ENCODE measurements at regions not wholly inside any gene's neighbourhood (a gene's known extent, or its start where the extent isn't known, plus 50 kb on each side); places are given as distances from the start of the nearest gene placed in this dataset.

- TF ChIP-seq EZH2 (IDR thresholded peaks at IDR 0.05; ENCODE audit: borderline replicate concordance, low read depth, low read length, severe bottlenecking) (no peak), CTCF (IDR thresholded peaks at IDR 0.05; ENCODE audit: borderline replicate concordance, extremely low read depth, low read length, poor library complexity, severe bottlenecking) (no peak)
- H3K4me1 ChIP-seq (ENCODE audit: insufficient read depth, low read length): peaks cover 10% of the 10 kb centered on the region
- H3K79me2 ChIP-seq (ENCODE audit: insufficient read depth, low read length): no peaks in the 10 kb centered on the region
- no peaks in the 10 kb centered on the region for H3K9me3 ChIP-seq (ENCODE audit: insufficient read depth, low read length, severe bottlenecking)
- H4K20me1 ChIP-seq (ENCODE audit: insufficient read depth, low read length): no peaks in the 10 kb centered on the region
- no peaks in the 10 kb centered on the region for H3K27me3 ChIP-seq (ENCODE audit: insufficient read depth, low read length, poor library complexity)
- H3K4me3 ChIP-seq (ENCODE audit: low read depth in 1 of 2, low read length in 2 of 2): no peak overlapping the region
- ATAC-seq (ENCODE audit: insufficient read depth, low read depth): no peak
- H3K27ac ChIP-seq (ENCODE audit: low read length): no peak overlapping the region
- no peaks in the 10 kb centered on the region for H3K36me3 ChIP-seq (ENCODE audit: insufficient read depth, low read length)
- H2AFZ ChIP-seq (ENCODE audit: low read depth, low read length): no peak overlapping the region
- DNase-seq: no peak
- no peak overlapping the region for H3K9ac ChIP-seq (ENCODE audit: low read depth, low read length)
- H3K4me2 ChIP-seq (ENCODE audit: insufficient read depth, low read length): no peak overlapping the region
Observed at GRCh38 chr2:117718048-117718447, 96.4 kb upstream of the DDX18 start.

GRCh38 chr2:117720765-117721164, 93.7 kb upstream of the DDX18 start:
- Histone ChIP-seq H3K27ac (ENCODE audit: low read length) (no peak overlapping the region), H3K79me2 (ENCODE audit: insufficient read depth, low read length) (no peaks in the 10 kb centered on the region), H3K9ac (ENCODE audit: low read depth, low read length) (no peak overlapping the region), H3K27me3 (ENCODE audit: insufficient read depth, low read length, poor library complexity) (peaks cover 3% of the 10 kb centered on the region), H3K4me3 (ENCODE audit: low read depth in 1 of 2, low read length in 2 of 2) (no peak overlapping the region), H3K9me3 (ENCODE audit: insufficient read depth, low read length, severe bottlenecking) (no peaks in the 10 kb centered on the region), H2AFZ (ENCODE audit: low read depth, low read length) (no peak overlapping the region), H3K36me3 (ENCODE audit: insufficient read depth, low read length) (no peaks in the 10 kb centered on the region), H4K20me1 (ENCODE audit: insufficient read depth, low read length) (no peaks in the 10 kb centered on the region), H3K4me2 (ENCODE audit: insufficient read depth, low read length) (no peak overlapping the region), H3K4me1 (ENCODE audit: insufficient read depth, low read length) (peaks cover 10% of the 10 kb centered on the region)
- TF ChIP-seq EZH2 (IDR thresholded peaks at IDR 0.05; ENCODE audit: borderline replicate concordance, low read depth, low read length, severe bottlenecking) (no peak), CTCF (IDR thresholded peaks at IDR 0.05; ENCODE audit: borderline replicate concordance, extremely low read depth, low read length, poor library complexity, severe bottlenecking) (no peak)
- no peak for ATAC-seq (ENCODE audit: insufficient read depth, low read depth)
- DNase-seq: no peak

- Histone ChIP-seq H3K9me3 (ENCODE audit: insufficient read depth, low read length, severe bottlenecking) (no peaks in the 10 kb centered on the region), H3K27me3 (ENCODE audit: insufficient read depth, low read length, poor library complexity) (peaks cover 3% of the 10 kb centered on the region), H3K9ac (ENCODE audit: low read depth, low read length) (no peak overlapping the region), H3K4me1 (ENCODE audit: insufficient read depth, low read length) (peaks cover 10% of the 10 kb centered on the region), H3K4me2 (ENCODE audit: insufficient read depth, low read length) (no peak overlapping the region), H3K4me3 (ENCODE audit: low read depth in 1 of 2, low read length in 2 of 2) (no peak overlapping the region), H3K27ac (ENCODE audit: low read length) (no peak overlapping the region), H4K20me1 (ENCODE audit: insufficient read depth, low read length) (no peaks in the 10 kb centered on the region), H3K79me2 (ENCODE audit: insufficient read depth, low read length) (no peaks in the 10 kb centered on the region), H3K36me3 (ENCODE audit: insufficient read depth, low read length) (no peaks in the 10 kb centered on the region), H2AFZ (ENCODE audit: low read depth, low read length) (no peak overlapping the region)
- ATAC-seq (ENCODE audit: insufficient read depth, low read depth) (no peak), DNase-seq (no peak)
- no peak for TF ChIP-seq EZH2 (IDR thresholded peaks at IDR 0.05; ENCODE audit: borderline replicate concordance, low read depth, low read length, severe bottlenecking)
- no peak for TF ChIP-seq CTCF (IDR thresholded peaks at IDR 0.05; ENCODE audit: borderline replicate concordance, extremely low read depth, low read length, poor library complexity, severe bottlenecking)
Observed at GRCh38 chr2:117723483-117723882, 91.0 kb upstream of the DDX18 start.

- TF ChIP-seq CTCF (IDR thresholded peaks at IDR 0.05; ENCODE audit: borderline replicate concordance, extremely low read depth, low read length, poor library complexity, severe bottlenecking) (no peak), EZH2 (IDR thresholded peaks at IDR 0.05; ENCODE audit: borderline replicate concordance, low read depth, low read length, severe bottlenecking) (no peak)
- Histone ChIP-seq H3K36me3 (ENCODE audit: insufficient read depth, low read length) (no peaks in the 10 kb centered on the region), H3K27ac (ENCODE audit: low read length) (no peak overlapping the region), H3K79me2 (ENCODE audit: insufficient read depth, low read length) (no peaks in the 10 kb centered on the region), H4K20me1 (ENCODE audit: insufficient read depth, low read length) (no peaks in the 10 kb centered on the region), H3K27me3 (ENCODE audit: insufficient read depth, low read length, poor library complexity) (peaks cover 3% of the 10 kb centered on the region), H3K9ac (ENCODE audit: low read depth, low read length) (no peak overlapping the region), H3K4me3 (ENCODE audit: low read depth in 1 of 2, low read length in 2 of 2) (no peak overlapping the region), H3K4me1 (ENCODE audit: insufficient read depth, low read length) (peaks cover 10% of the 10 kb centered on the region), H3K9me3 (ENCODE audit: insufficient read depth, low read length, severe bottlenecking) (no peaks in the 10 kb centered on the region), H2AFZ (ENCODE audit: low read depth, low read length) (no peak overlapping the region), H3K4me2 (ENCODE audit: insufficient read depth, low read length) (no peak overlapping the region)
- no peak for ATAC-seq (ENCODE audit: insufficient read depth, low read depth)
- DNase-seq: no peak
Observed at GRCh38 chr2:117723888-117724434, 90.5 kb upstream of the DDX18 start.

Measured in DND-41 (cell line).